HG03175 (cell line): ENCODE measurements at regions not wholly inside any gene's neighbourhood (a gene's known extent, or its start where the extent isn't known, plus 50 kb on each side); places are given as distances from the start of the nearest gene placed in this dataset.
"Not testable (repeated sequence)": the region's sequence is repeated elsewhere in the genome, so short reads cannot be mapped to it uniquely, and the experiment has no call there.

ENCODE experiments used
- ATAC-seq: cut with Tn5 transposase; IDR thresholded peaks from one replicate; pipeline ENCODE4 v1.9.1; 2021; ENCODE audit warnings: mild to moderate bottlenecking, moderate library complexity; ENCODE audit not compliant: unreplicated experiment

- not testable (repeated sequence) for ATAC-seq
These were observed 595.5 kb upstream of the PCDH7 start for GRCh38 chr4:30124621-30125020.

GRCh38 chr4:30125868-30126267 is 594.3 kb upstream of the PCDH7 start:
- ATAC-seq, result no peak

- ATAC-seq, result no peak
These were observed 593.8 kb upstream of the PCDH7 start for GRCh38 chr4:30126351-30126750.

GRCh38 chr4:30148828-30149227 is 571.3 kb upstream of the PCDH7 start:
- not testable (repeated sequence) for ATAC-seq

- not testable (repeated sequence) for ATAC-seq
These were observed 570.6 kb upstream of the PCDH7 start for GRCh38 chr4:30149539-30149938.

- no peak for ATAC-seq
These were observed 566.7 kb upstream of the PCDH7 start for GRCh38 chr4:30153427-30153826.

- ATAC-seq, result no peak
These were observed 560.0 kb upstream of the PCDH7 start for GRCh38 chr4:30160140-30160539.

- no peak for ATAC-seq
These were observed 547.8 kb upstream of the PCDH7 start for GRCh38 chr4:30172416-30172815.

- ATAC-seq, result no peak
These were observed 538.7 kb upstream of the PCDH7 start for GRCh38 chr4:30181512-30181911.

GRCh38 chr4:30181918-30182317 is 538.3 kb upstream of the PCDH7 start:
- ATAC-seq, result no peak

- no peak for ATAC-seq
These were observed 537.4 kb upstream of the PCDH7 start for GRCh38 chr4:30182786-30183185.

GRCh38 chr4:30191902-30192301 is 528.3 kb upstream of the PCDH7 start:
- no peak for ATAC-seq

GRCh38 chr4:30207389-30207788 is 512.8 kb upstream of the PCDH7 start:
- no peak for ATAC-seq

GRCh38 chr4:30208731-30209435 is 511.3 kb upstream of the PCDH7 start:
- ATAC-seq, result no peak

GRCh38 chr4:30215973-30216372 is 504.2 kb upstream of the PCDH7 start:
- ATAC-seq, result not testable (repeated sequence)

GRCh38 chr4:30245140-30245539 is 475.0 kb upstream of the PCDH7 start:
- no peak for ATAC-seq

- ATAC-seq, result no peak
These were observed 463.9 kb upstream of the PCDH7 start for GRCh38 chr4:30256116-30256832.

- ATAC-seq, result no peak
These were observed 461.2 kb upstream of the PCDH7 start for GRCh38 chr4:30258949-30259348.

- ATAC-seq, result no peak
These were observed 457.8 kb upstream of the PCDH7 start for GRCh38 chr4:30262379-30262778.

- no peak for ATAC-seq
These were observed 455.7 kb upstream of the PCDH7 start for GRCh38 chr4:30264465-30264864.

- ATAC-seq, result no peak
These were observed 454.5 kb upstream of the PCDH7 start for GRCh38 chr4:30265716-30266115.

- no peak for ATAC-seq
These were observed 451.8 kb upstream of the PCDH7 start for GRCh38 chr4:30268370-30268769.
